ENCODE measurements at regions not wholly inside any gene's neighbourhood (a gene's known extent, or its start where the extent isn't known, plus 50 kb on each side); places are given as distances from the start of the nearest gene placed in this dataset.
A peak's percentile ranks its signal among the peaks of the same experiment; 100 is the strongest.

GRCh38 chr3:106628407-106628806 lies 748.8 kb upstream of the CCDC54 start:
- DNase-seq (ENCODE audit: low spot score): no peak

DNA sequence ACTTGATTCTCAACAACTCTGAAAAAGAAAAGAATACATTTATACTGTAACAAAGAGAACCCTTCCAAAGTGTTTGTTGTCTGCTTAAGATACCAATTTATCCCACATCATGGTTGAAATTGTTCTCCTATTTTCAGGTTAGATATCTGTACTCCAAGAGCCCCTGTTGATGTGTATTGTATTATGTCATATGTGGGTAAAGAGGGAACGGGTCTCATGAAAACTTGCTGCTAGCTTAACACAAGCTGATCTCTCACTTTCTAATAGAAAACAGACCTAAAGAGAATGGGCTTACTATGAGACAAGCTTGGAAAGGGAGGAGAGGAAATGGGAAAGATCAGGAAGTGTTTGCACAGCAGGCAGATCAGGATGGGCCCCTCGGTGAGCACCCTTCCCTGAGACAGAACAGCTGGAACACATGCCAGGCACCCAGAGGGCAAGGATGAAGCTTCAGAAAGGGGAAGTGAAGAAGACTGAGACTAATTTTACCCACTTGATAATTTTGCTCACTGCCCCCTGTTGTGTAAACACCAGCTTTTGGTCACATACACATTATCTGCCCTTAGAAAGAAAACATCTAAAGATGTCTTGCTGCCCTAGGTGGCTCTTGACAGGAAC lies 747.9 kb upstream of the CCDC54 start:
- DNase-seq (ENCODE audit: low spot score): no peak

DNA sequence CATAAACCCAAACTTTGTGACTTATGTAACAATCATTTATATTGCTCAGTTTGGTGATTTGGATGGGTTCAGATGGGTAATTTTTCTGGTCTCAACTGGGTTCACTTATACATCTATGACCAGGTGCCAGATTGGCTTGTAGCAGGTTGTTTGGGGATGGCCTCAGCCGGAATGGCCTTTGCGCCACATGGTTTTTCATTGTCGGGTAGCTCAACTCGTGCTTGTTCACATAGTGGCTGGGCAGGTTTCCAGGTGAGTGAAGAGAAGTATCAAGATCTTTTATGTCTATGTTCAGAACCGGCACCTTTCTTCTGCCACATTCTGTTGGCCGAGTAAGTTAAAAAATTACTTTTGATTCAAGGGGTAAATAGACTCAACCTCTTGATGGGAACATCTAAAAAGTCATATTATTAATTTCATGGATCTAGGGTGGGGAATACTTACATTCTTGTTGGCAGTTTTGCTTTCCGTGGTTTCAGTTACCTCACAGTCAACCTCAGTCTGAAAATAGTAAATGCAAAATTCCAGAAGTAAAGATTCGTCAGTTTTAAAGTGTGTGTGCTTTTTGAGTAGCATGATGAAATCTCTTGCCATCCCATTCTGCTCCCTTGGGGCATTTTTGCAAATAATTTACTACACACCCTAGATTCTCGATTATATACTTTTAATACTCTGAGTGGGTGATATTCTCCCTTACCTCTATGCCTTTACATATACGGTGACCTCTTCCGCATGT lies 745.7 kb upstream of the CCDC54 start:
- no peak for DNase-seq (ENCODE audit: low spot score)

GRCh38 chr3:106635271-106635670 lies 742.0 kb upstream of the CCDC54 start:
- no peak for DNase-seq (ENCODE audit: low spot score)

DNA sequence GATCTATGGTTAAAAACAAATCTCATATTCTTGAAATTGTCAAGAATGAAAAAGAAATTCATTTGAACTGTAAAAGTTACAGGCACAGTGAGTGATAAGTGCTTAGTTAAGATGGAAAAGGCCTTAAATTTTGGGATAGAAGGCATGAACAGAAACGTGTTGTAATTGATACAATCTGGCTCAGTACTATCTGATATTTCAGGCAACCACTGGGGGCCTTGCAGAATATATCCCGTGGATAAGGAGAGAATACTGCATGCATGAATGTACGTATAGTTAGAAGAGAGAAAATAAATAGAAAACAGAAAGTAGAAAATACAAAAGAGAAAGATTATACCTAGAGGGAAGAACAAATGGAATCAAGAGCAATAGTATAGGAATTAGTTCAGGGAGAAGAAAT lies 741.4 kb upstream of the CCDC54 start:
- DNase-seq (ENCODE audit: low spot score): no peak

- DNase-seq (ENCODE audit: low spot score): no peak
Measured at GRCh38 chr3:106640353-106640752, 736.9 kb upstream of the CCDC54 start.

DNA sequence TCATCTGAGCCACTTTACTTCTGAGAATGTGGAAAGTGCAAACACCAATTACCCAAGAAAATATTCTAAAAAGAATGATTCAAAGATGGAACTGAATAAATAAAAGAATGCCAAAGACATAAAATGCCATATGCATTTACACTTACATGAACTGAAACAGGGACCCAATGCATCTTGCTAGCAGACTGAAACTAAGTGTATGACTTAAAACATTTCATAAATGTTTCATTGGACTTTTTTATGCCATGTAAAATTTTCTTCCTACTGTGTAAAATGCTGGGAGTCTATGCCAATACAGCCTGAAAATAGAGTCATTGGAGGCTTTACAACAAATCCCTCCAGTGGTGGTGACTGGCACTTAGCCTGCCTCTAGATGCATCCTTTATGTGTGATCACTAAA lies 735.1 kb upstream of the CCDC54 start:
- DNase-seq (ENCODE audit: low spot score): no peak

- no peak for DNase-seq (ENCODE audit: low spot score)
Measured at GRCh38 chr3:106643684-106644161, 733.5 kb upstream of the CCDC54 start.

- DNase-seq (ENCODE audit: low spot score): no peak
Measured at GRCh38 chr3:106673926-106674569, 703.2 kb upstream of the CCDC54 start.

DNA sequence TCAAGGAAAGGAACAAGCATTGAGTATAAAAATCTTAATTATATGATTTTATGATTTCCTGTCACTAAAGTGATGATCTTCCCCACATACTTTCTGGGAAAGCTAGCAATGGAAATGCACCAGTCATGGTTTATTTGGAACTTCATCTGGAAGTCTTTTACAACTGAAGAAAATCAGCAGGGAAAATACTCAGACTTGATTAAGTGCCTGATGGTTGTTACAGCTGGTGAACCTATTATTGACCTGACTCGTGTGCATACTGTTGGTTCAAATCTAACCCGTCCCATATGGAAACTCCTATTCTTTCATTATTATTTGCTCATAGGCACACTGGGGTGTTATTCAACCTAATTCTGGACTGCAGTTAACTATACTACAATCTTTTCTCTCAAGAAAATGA lies 701.8 kb upstream of the CCDC54 start:
- no peak for DNase-seq (ENCODE audit: low spot score)

- no peak for DNase-seq (ENCODE audit: low spot score)
Measured at GRCh38 chr3:106678657-106679390, 698.4 kb upstream of the CCDC54 start.

GRCh38 chr3:106683953-106684620 lies 693.2 kb upstream of the CCDC54 start:
- no peak for DNase-seq (ENCODE audit: low spot score)

GRCh38 chr3:106685745-106686144 lies 691.5 kb upstream of the CCDC54 start:
- DNase-seq (ENCODE audit: low spot score): no peak

DNA sequence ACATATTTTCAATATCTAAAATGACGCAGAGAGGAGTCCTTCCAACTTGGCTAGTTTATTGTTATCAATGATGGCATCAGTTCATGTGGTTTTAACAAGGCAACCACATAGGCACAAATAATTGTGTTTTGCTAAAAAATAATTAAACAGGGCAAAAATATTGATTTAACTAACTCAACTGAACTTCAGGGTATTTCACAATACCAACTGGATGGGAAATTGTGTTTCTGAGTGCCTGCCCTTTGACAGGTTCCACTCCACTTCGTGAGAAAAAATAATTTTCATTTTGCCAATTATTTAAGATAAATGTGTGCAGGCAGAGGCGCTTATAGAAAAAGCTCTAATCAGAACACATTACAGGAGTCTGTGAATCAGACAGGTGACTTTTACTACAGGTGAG lies 689.3 kb upstream of the CCDC54 start:
- DNase-seq (ENCODE audit: low spot score): no peak

DNA sequence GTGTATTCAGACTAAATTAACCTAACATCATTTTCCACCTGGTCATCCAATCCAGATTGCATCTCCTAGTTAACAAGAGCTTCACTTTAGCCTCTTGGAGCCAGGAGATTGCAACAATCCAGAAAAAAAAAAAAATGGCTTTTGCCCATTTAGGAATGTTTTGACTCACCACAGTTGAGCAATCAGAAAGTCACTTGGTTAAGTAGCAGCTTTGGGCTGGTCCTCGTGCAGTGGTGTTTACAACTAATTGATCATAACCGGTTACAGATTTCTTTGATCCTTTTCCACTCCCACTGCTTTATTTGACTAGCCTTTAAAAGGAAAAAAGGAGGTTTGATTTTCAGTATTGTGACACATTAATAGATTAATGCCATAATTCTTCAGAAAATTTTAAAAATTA lies 688.8 kb upstream of the CCDC54 start:
- peak; percentile 46 for DNase-seq (ENCODE audit: low spot score)

DNA sequence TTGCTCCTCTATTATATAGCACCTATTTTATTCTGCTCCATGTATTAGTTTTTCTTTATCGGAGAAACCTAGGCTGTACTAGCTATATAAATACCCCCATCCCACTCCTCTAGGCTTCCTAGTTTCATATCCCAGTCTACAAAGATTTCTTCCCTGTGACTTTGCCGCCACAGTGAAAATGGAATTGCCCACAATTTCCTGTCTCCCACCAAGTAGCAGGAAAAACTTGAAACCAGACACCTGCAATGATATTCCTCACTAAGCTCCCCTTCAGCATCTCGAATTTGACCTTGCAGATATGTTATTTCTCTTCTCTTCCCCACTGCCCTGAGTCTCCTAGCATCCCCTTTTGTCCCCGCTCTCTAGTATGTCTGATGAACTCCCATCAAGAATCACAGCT lies 685.8 kb upstream of the CCDC54 start:
- no peak for DNase-seq (ENCODE audit: low spot score)

DNA sequence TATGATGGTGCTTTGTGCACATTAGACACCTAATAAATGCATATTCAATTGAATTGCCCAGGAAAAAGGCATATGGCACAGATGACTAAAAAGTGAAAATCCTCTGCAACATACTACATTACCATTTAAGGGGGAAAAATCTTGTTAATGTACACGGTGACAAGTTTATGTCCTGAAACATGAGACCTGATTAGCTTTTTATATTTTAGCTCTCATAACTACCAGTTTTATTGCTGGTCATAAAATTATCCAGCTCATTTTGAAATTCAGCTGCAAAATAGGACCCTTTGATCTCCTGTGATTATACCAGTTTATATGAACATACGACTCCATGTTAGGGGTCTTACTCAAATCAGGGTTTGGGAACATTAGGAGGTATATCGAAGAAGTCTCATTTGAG lies 684.6 kb upstream of the CCDC54 start:
- no peak for DNase-seq (ENCODE audit: low spot score)

- DNase-seq (ENCODE audit: low spot score): no peak
Measured at GRCh38 chr3:106699122-106699521, 678.1 kb upstream of the CCDC54 start.

GRCh38 chr3:106700981-106701380 lies 676.3 kb upstream of the CCDC54 start:
- DNase-seq (ENCODE audit: low spot score): no peak

- DNase-seq (ENCODE audit: low spot score): no peak
Measured at GRCh38 chr3:106703524-106703923, 673.7 kb upstream of the CCDC54 start.

GRCh38 chr3:106707347-106707746 lies 669.9 kb upstream of the CCDC54 start:
- no peak for DNase-seq (ENCODE audit: low spot score)

DNA sequence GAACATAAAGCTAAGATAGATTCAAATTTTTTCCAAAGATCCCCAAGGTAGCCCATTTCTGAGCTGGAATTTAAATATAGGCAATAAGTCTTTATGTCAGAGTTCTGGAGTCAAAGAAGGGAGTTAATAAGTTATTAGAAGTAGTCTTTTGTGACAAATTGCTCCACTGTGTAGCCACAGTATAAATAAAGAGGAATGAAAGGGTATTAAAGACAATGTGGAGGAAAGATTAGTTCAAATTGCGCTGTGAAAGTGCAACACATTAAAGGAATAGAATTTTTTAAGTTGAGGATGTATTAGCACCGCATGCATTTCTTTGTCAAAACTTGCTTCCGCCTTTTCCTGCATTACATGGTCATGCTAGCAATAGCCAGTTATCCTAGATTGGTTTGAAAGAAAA lies 666.6 kb upstream of the CCDC54 start:
- no peak for DNase-seq (ENCODE audit: low spot score)

Measured in HuH-7.5 (cell line).